ENCODE measurements at regions not wholly inside any gene's neighbourhood (a gene's known extent, or its start where the extent isn't known, plus 50 kb on each side); places are given as distances from the start of the nearest gene placed in this dataset.

GRCh38 chr5:167412556-167412955, 878.9 kb upstream of the WWC1 start (continued):
- no peak for TF ChIP-seq IRF3 (IDR thresholded peaks at IDR 0.05)
- TF ChIP-seq HDAC6 (IDR thresholded peaks at IDR 0.05; ENCODE audit: unreplicated experiment), result no peak

GRCh38 chr5:167413506-167413905, 877.9 kb upstream of the WWC1 start:
- intact Hi-C loops (cut with micrococcal nuclease; ENCODE audit: unreplicated experiment) (no loop called here), in situ Hi-C loops (cut with MboI) (no loop called here)
- Histone ChIP-seq H3K79me2 (ENCODE audit: control insufficient read depth, insufficient read depth, low read length) (no peaks in the 10 kb centered on the region), H4K20me1 (ENCODE audit: control insufficient read depth, insufficient read depth) (no peaks in the 10 kb centered on the region), H3K4me3 (no peak overlapping the region), H2AFZ (ENCODE audit: control insufficient read depth, low read depth, low read length) (no peak overlapping the region), H3K4me2 (ENCODE audit: control insufficient read depth, insufficient read depth) (no peak overlapping the region), H3K27ac (ENCODE audit: control insufficient read depth, insufficient read depth) (no peak overlapping the region), H3K9ac (ENCODE audit: control insufficient read depth, insufficient read depth, low read length) (no peak overlapping the region), H3K4me1 (ENCODE audit: control insufficient read depth, insufficient read depth, low read length) (no peaks in the 10 kb centered on the region), H3K9me3 (replicated peaks; ENCODE audit: control insufficient read depth, insufficient read depth, low read length) (no peaks in the 10 kb centered on the region), H3K27me3 (replicated peaks in 1 of 2; ENCODE audit: control insufficient read depth in 2 of 2, insufficient read depth in 2 of 2, low read length in 1 of 2) (no peaks in the 10 kb centered on the region), H3K36me3 (ENCODE audit: control insufficient read depth in 2 of 2, insufficient read depth in 2 of 2, low read length in 1 of 2) (no peaks in the 10 kb centered on the region)
- ChIA-PET CTCF (no interaction called here), SMC1A (ENCODE audit: uncharacterized antibody, unreplicated experiment) (no interaction called here), POLR2A (no interaction called here), RAD21 (ENCODE audit: unreplicated experiment) (no interaction called here)
- no peak for FAIRE-seq
- ATAC-seq, result no peak
- BruUV-seq (replicated peaks), result no TSS peak
- WGBS (ENCODE audit: insufficient coverage, insufficient replicate concordance, low lambda C conversion rate, missing lambda C conversion rate), result 36% methylated on average over 5 of the region's 5 CpGs
- no peak for DNase-seq (ENCODE audit: low read depth, low spot score)
- TF ChIP-seq FOXM1 (IDR thresholded peaks at IDR 0.05; ENCODE audit: low read depth, low read length) (no peak), BCL3 (IDR thresholded peaks at IDR 0.05; ENCODE audit: borderline replicate concordance, insufficient read depth, low read depth, low read length, poor library complexity, severe bottlenecking) (no peak), TARDBP (IDR thresholded peaks at IDR 0.05; ENCODE audit: borderline replicate concordance) (no peak), NKRF (conservative IDR thresholded peaks at IDR 0.05) (no peak), LARP7 (IDR thresholded peaks at IDR 0.05) (no peak), EP300 (IDR thresholded peaks at IDR 0.05; ENCODE audit: borderline replicate concordance in 1 of 2, control insufficient read depth in 1 of 2, low read depth in 2 of 2, low read length in 2 of 2) (no peak), REST (IDR thresholded peaks at IDR 0.05; ENCODE audit: low read depth, low read length) (no peak), ZBTB40 (IDR thresholded peaks at IDR 0.05; ENCODE audit: borderline replicate concordance) (no peak)

Data from GM12878 (cell line).